Liver (tissue), 7 donors: ENCODE measurements at regions not wholly inside any gene's neighbourhood (a gene's known extent, or its start where the extent isn't known, plus 50 kb on each side); places are given as distances from the start of the nearest gene placed in this dataset.

Experiments used
- DNase-seq: peaks from one replicate; pipeline ENCODE4 v3.0.0-alpha.2; 2017; ENCODE audit warnings: low spot score
- H3K27ac ChIP-seq, 2 donors: one replicate each; pipeline ENCODE4 v1.7.0; 2013; ENCODE audit warnings: inconsistent platforms in 2 of 2, low read length in 2 of 2, control low read depth in 1 of 2, low read depth in 1 of 2, mild to moderate bottlenecking in 1 of 2
- H3K27me3 ChIP-seq, 4 donors: one replicate each; pipeline versions ENCODE4 v1.6.1 to v1.7.0; 2013; ENCODE audit warnings: low read length in 3 of 4, inconsistent platforms in 1 of 4, mild to moderate bottlenecking in 1 of 4, moderate library complexity in 1 of 4; ENCODE audit not compliant: control insufficient read depth in 4 of 4, insufficient read depth in 4 of 4
- H3K36me3 ChIP-seq, 4 donors: one replicate each; pipeline versions ENCODE4 v1.6.1 to v1.7.0; 2013; ENCODE audit warnings: low read length in 3 of 4, mild to moderate bottlenecking in 3 of 4, low read depth in 1 of 4, moderate library complexity in 1 of 4; ENCODE audit not compliant: control insufficient read depth in 4 of 4, insufficient read depth in 3 of 4
- H3K4me1 ChIP-seq, 4 donors: one replicate each; pipeline versions ENCODE4 v1.6.1 to v1.7.0; 2013; ENCODE audit warnings: low read length in 3 of 4, mild to moderate bottlenecking in 3 of 4, moderate library complexity in 1 of 4; ENCODE audit not compliant: control insufficient read depth in 4 of 4, insufficient read depth in 4 of 4
- H3K4me3 ChIP-seq, 3 donors: one replicate each; pipeline versions ENCODE4 v1.6.1 to v1.7.0; 2013; ENCODE audit warnings: low read length in 3 of 3, control low read depth in 1 of 3, low read depth in 1 of 3, mild to moderate bottlenecking in 1 of 3
- H3K9ac ChIP-seq, 2 donors: one replicate each; pipeline ENCODE4 v1.7.0; 2013; ENCODE audit warnings: low read length in 2 of 2, mild to moderate bottlenecking in 2 of 2, moderate library complexity in 2 of 2, control low read depth in 1 of 2, low read depth in 1 of 2
- H3K9me3 ChIP-seq, 4 donors: one replicate each; pipeline versions ENCODE4 v1.6.1 to v1.7.0; 2013; ENCODE audit warnings: low read length in 3 of 4; ENCODE audit not compliant: control insufficient read depth in 4 of 4
- FOXA1 ChIP-seq: IDR thresholded peaks from 2 replicates; pipeline ENCODE4 v1.6.1; 2016; ENCODE audit warnings: antibody characterized with exemption
- GABPA ChIP-seq, 2 donors: IDR thresholded peaks in 1 of 2; conservative IDR thresholded peaks in 1 of 2; 2 replicates each; pipeline ENCODE4 v1.6.1; 2016; ENCODE audit warnings: antibody characterized with exemption in 2 of 2, mild to moderate bottlenecking in 1 of 2, moderate library complexity in 1 of 2
- HNF4A ChIP-seq, 2 donors: conservative IDR thresholded peaks; 2 replicates each; pipeline ENCODE4 v1.6.1; 2016; ENCODE audit warnings: antibody characterized with exemption in 2 of 2, mild to moderate bottlenecking in 2 of 2
- HNF4G ChIP-seq: IDR thresholded peaks from 2 replicates; pipeline ENCODE4 v1.6.1; 2016; ENCODE audit warnings: antibody characterized with exemption
- JUND ChIP-seq, 2 donors: IDR thresholded peaks; 2 replicates each; pipeline ENCODE4 v1.6.1; 2016; ENCODE audit warnings: antibody characterized with exemption in 2 of 2
- NR2F2 ChIP-seq: IDR thresholded peaks from 2 replicates; pipeline ENCODE4 v1.6.1; 2016; ENCODE audit warnings: antibody characterized with exemption
- RAD21 ChIP-seq, 2 donors: IDR thresholded peaks; 2 replicates each; pipeline ENCODE4 v1.6.1; 2016; ENCODE audit warnings: antibody characterized with exemption in 2 of 2, mild to moderate bottlenecking in 2 of 2
- SP1 ChIP-seq: IDR thresholded peaks from 2 replicates; pipeline ENCODE4 v1.6.1; 2018; ENCODE audit warnings: antibody characterized with exemption, mild to moderate bottlenecking
- TAF1 ChIP-seq: conservative IDR thresholded peaks from 2 replicates; pipeline ENCODE4 v1.6.1; 2016; ENCODE audit warnings: antibody characterized with exemption, mild to moderate bottlenecking
- YY1 ChIP-seq: IDR thresholded peaks from 2 replicates; pipeline ENCODE4 v1.6.1; 2016; ENCODE audit warnings: antibody characterized with exemption, mild to moderate bottlenecking
- WGBS: extraction: QIAGEN DNeasy Blood & Tissue Kit; methylation state at CpG from one replicate; pipeline ENCODE4 v1.1.7; 2013; 5-methylcytosine and 5-hydroxymethylcytosine counted together
- TF ChIP-seq, protein P1 (sequence below): IDR thresholded peaks from 2 replicates; pipeline ENCODE4 v1.6.1; 2016; ENCODE audit warnings: antibody characterized with exemption
- TF ChIP-seq, protein P2 (sequence below): IDR thresholded peaks from 2 replicates; pipeline ENCODE4 v1.6.1; 2016; ENCODE audit warnings: antibody characterized with exemption
- donor health status: healthy.
- donor health status: healthy.
- donor health status: healthy.
- donor health status: healthy.

DNA sequence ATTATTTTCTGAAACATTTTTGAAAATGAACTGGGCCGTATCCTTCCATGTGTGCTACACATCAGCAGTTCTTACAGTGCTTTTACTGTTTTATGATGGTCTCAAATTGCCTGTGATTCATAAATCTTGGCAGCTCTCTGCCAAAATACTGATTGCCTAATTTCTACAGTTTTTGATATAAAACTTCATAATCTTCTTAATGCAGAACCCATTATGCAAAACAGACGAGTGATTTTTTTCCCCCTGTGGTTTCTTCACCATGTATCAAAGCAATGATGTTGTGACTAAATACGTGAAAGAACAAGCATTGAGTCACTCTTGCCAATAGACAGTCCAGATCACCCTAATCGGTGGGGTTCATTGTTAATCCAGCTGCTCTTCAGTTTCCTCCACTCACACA is 156.4 kb upstream of the WDR1 start:
- no peak for TF ChIP-seq GABPA (IDR thresholded peaks at IDR 0.05 in 1 of 2, conservative IDR thresholded peaks at IDR 0.05 in 1 of 2)
- no peak for TF ChIP-seq HNF4A (conservative IDR thresholded peaks at IDR 0.05)
- TF ChIP-seq SP1: no peak
- no peak for TF ChIP-seq JUND (IDR thresholded peaks at IDR 0.05)
- no peak for TF ChIP-seq YY1
- TF ChIP-seq, protein P1, sequence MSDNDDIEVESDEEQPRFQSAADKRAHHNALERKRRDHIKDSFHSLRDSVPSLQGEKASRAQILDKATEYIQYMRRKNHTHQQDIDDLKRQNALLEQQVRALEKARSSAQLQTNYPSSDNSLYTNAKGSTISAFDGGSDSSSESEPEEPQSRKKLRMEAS: no peak
- no peaks in the 10 kb centered on the region for H3K4me1 ChIP-seq
- H3K27ac ChIP-seq: no peak overlapping the region
- no peaks in the 10 kb centered on the region for H3K27me3 ChIP-seq
- H3K36me3 ChIP-seq: no peaks in the 10 kb centered on the region
- no peaks in the 10 kb centered on the region for H3K9me3 ChIP-seq
- no peak for DNase-seq
- WGBS: 73% methylated on average over 4 of the region's 4 CpGs
- no peak overlapping the region for H3K4me3 ChIP-seq
- H3K9ac ChIP-seq: no peak overlapping the region

- TF ChIP-seq SP1: no peak
- TF ChIP-seq, protein P2, sequence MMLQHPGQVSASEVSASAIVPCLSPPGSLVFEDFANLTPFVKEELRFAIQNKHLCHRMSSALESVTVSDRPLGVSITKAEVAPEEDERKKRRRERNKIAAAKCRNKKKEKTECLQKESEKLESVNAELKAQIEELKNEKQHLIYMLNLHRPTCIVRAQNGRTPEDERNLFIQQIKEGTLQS: no peak
- no peak for TF ChIP-seq TAF1
- no peak for TF ChIP-seq JUND (IDR thresholded peaks at IDR 0.05)
- TF ChIP-seq, protein P1: no peak
- TF ChIP-seq HNF4G: no peak
- no peaks in the 10 kb centered on the region for H3K9me3 ChIP-seq
- 81% methylated on average over 5 of the region's 5 CpGs for WGBS
- DNase-seq: no peak
- H3K36me3 ChIP-seq: no peaks in the 10 kb centered on the region
- H3K4me1 ChIP-seq: no peaks in the 10 kb centered on the region
- H3K9ac ChIP-seq: no peak overlapping the region
- no peak overlapping the region for H3K27ac ChIP-seq
- no peaks in the 10 kb centered on the region for H3K27me3 ChIP-seq
- no peak overlapping the region for H3K4me3 ChIP-seq
These were observed 155.9 kb upstream of the WDR1 start for GRCh38 chr4:10272511-10272910.

- DNase-seq: no peak
- H3K36me3 ChIP-seq: no peaks in the 10 kb centered on the region
- TF ChIP-seq, protein P2: no peak
- no peak for TF ChIP-seq SP1
- no peak for TF ChIP-seq FOXA1
- no peak for TF ChIP-seq GABPA (IDR thresholded peaks at IDR 0.05 in 1 of 2, conservative IDR thresholded peaks at IDR 0.05 in 1 of 2)
- TF ChIP-seq, protein P1: no peak
- no peak for TF ChIP-seq RAD21 (IDR thresholded peaks at IDR 0.05)
- no peak for TF ChIP-seq TAF1
- no peak for TF ChIP-seq JUND (IDR thresholded peaks at IDR 0.05)
- TF ChIP-seq HNF4G: no peak
- no peak overlapping the region for H3K4me3 ChIP-seq
- H3K27ac ChIP-seq: no peak overlapping the region
- WGBS: 86% methylated on average over 4 of the region's 4 CpGs
- no peaks in the 10 kb centered on the region for H3K4me1 ChIP-seq
- no peaks in the 10 kb centered on the region for H3K27me3 ChIP-seq
- no peak overlapping the region for H3K9ac ChIP-seq
- no peaks in the 10 kb centered on the region for H3K9me3 ChIP-seq
These were observed 150.5 kb upstream of the WDR1 start for GRCh38 chr4:10267066-10267465.

- 71% methylated on average over 2 of the region's 2 CpGs for WGBS
These were observed 144.2 kb upstream of the WDR1 start for GRCh38 chr4:10260777-10261176.

More at GRCh38 chr4:10260777-10261176, 144.2 kb upstream of the WDR1 start:
- Histone ChIP-seq H3K27me3 (no peaks in the 10 kb centered on the region), H3K9me3 (no peaks in the 10 kb centered on the region), H3K4me1 (no peaks in the 10 kb centered on the region), H3K9ac (no peak overlapping the region), H3K36me3 (no peaks in the 10 kb centered on the region), H3K4me3 (no peak overlapping the region), H3K27ac (no peak overlapping the region)
- no peak for TF ChIP-seq NR2F2
- DNase-seq: no peak
